ENCODE measurements at regions not wholly inside any gene's neighbourhood (a gene's known extent, or its start where the extent isn't known, plus 50 kb on each side); places are given as distances from the start of the nearest gene placed in this dataset.

- TF ChIP-seq RAD21 (IDR thresholded peaks at IDR 0.05; ENCODE audit: low read length) (no peak), CTCF (conservative IDR thresholded peaks at IDR 0.05; ENCODE audit: low read depth, low read length) (no peak), MXI1 (IDR thresholded peaks at IDR 0.05; ENCODE audit: borderline replicate concordance, low read depth, low read length) (no peak), POLR2A (IDR thresholded peaks at IDR 0.05; ENCODE audit: low read depth, low read length) (no peak), MAZ (IDR thresholded peaks at IDR 0.05; ENCODE audit: borderline replicate concordance, low read depth, low read length) (no peak), FOS (IDR thresholded peaks at IDR 0.05; ENCODE audit: low read depth, low read length) (no peak), RCOR1 (IDR thresholded peaks at IDR 0.05; ENCODE audit: insufficient replicate concordance, low read length) (no peak), CEBPB (IDR thresholded peaks at IDR 0.05; ENCODE audit: low read depth, low read length) (no peak), SMC3 (IDR thresholded peaks at IDR 0.05; ENCODE audit: low read depth, low read length) (no peak), MAFK (IDR thresholded peaks at IDR 0.05; ENCODE audit: low read depth, low read length) (no peak), ELK1 (IDR thresholded peaks at IDR 0.05; ENCODE audit: borderline replicate concordance, low read depth, low read length) (no peak), RFX5 (IDR thresholded peaks at IDR 0.05; ENCODE audit: low read depth, low read length) (no peak), BHLHE40 (IDR thresholded peaks at IDR 0.05; ENCODE audit: low read depth, low read length) (no peak), CHD1 (IDR thresholded peaks at IDR 0.05; ENCODE audit: low read depth, low read length) (no peak)
Measured at GRCh38 chr17:5747964-5748363, 163.7 kb upstream of the NLRP1 start.
